HG03378 (cell line): ENCODE measurements at regions not wholly inside any gene's neighbourhood (a gene's known extent, or its start where the extent isn't known, plus 50 kb on each side); places are given as distances from the start of the nearest gene placed in this dataset.
"Not testable (repeated sequence)": the region's sequence is repeated elsewhere in the genome, so short reads cannot be mapped to it uniquely, and the experiment has no call there.

Experiments used
- ATAC-seq: cut with Tn5 transposase; IDR thresholded peaks from one replicate; pipeline ENCODE4 v1.9.1; 2021; ENCODE audit warnings: mild to moderate bottlenecking, moderate library complexity; ENCODE audit not compliant: unreplicated experiment

DNA sequence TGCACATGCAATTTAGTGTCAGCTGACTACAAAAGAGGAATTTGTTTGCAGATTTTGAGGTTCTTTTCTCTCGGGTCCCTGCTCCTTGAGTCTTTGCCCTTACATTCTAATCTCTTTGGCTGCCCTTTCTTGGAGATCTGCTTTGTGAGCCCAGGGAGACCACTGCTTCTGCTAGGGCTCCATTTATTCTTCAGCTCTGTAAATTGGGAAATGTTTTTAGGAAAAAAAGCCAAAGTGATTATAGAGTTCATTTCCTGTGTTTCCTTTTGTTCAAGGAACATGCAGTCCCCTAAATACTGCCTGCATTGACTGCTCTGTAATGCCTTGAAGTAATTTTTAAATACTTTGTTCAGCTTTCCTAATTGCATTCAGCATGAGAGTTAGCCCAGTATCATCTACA is 197.4 kb downstream of the CSNK1G3 start:
- no peak for ATAC-seq

- ATAC-seq: no peak
These were observed 196.3 kb downstream of the CSNK1G3 start for GRCh38 chr5:123708074-123708806.

GRCh38 chr5:123706531-123706930 is 194.6 kb downstream of the CSNK1G3 start:
- no peak for ATAC-seq

- no peak for ATAC-seq
These were observed 193.8 kb downstream of the CSNK1G3 start for GRCh38 chr5:123705741-123706140.

DNA sequence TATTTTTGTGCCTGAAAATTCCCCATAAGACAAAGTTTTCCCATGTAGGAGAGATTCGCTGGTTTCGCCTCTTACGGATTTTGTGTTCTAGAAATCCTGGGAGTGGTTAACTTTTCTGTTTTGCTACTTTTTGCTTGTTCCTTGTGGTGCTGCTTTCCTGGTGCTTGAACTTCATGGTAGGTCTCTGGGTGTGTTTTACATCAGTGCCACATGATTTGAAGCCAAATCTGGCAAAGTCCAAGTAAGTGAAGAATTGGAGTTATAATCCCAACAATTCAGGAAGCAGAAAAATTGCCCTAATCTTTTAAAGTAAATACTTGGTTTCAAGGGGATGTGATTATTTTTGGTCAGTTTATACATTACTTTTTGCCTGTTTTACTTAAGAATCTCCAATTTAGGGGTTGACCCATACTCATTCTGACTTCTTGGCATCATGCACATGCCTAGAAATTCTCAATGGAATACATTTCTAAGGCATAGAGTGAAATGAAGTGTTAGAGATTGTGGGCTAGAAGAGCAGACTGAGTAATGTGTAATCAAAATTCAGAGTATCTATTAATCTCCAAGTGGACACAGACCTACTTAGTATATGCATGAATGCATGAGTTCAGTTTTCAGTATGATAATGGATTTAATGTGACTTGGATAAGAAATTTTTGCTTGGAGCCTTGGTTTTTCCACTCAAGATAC is 189.7 kb downstream of the CSNK1G3 start:
- ATAC-seq: no peak

DNA sequence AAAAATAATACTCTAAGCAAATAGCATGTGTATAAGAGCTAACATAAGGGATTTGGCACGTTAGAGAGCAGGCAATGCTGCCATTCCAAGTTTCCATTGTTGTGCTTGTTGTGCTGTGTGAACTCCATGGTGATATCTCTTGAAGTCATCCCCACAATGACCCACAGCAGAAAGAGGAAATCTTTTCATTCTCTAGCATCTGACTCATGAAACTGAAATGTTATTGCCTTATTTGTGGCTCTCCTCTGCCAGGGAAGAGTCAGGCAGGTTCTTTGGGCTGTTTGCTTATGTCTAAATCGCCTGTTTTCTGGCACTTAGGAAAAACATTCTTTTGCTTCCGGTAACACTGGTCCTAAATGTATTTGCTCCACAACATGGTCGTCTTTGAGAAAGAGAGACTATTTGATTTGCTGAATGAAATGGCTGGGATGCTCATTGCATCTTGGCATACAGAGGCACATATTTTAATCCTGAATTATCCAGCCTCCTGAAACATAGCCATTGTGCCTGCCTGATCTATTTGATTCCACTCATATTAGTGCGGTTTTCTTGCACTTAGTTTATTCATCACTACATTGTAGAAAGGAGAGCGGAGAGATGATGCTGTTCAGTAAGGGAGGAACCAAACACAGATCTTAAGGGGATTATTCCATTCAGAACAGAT is 188.8 kb downstream of the CSNK1G3 start:
- no peak for ATAC-seq

DNA sequence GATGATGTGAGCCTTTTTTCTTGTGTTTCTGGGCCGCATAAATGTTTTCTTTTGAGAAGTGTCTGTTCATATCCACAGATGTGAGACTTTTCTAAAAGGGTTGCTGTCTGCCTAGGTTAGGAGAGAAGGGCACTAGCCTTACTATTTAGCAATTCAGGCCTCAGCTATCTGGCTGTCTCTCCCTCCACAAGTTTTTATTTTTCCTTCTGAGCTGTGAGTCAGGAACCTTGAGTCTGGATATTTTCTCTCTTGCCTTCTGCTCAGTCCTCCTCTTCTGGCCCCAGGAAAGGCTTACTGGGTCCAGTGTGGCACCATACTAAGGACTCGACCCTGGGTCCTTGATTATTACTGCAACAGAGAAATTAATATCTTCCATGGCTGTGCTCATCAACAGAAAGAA is 187.6 kb downstream of the CSNK1G3 start:
- ATAC-seq: no peak

DNA sequence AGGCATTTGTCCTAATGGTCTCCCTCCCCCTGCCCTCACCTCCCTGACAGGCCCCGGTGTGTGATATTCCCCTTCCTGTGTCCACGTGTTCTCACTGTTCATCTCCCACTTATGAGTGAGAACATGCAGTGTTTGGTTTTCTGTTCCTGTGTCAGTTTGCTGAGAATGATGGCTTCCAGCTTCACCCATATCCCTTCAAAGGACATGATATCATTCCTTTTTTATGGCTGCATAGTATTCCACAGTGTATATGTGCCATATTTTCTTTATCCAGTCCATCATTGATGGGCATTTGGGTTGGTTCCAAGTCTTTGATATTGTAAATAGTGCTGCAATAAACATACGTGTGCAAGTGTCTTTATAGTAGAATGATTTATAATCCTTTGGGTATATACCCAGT is 187.0 kb downstream of the CSNK1G3 start:
- not testable (repeated sequence) for ATAC-seq

GRCh38 chr5:123696921-123697341 is 185.0 kb downstream of the CSNK1G3 start:
- ATAC-seq: no peak

DNA sequence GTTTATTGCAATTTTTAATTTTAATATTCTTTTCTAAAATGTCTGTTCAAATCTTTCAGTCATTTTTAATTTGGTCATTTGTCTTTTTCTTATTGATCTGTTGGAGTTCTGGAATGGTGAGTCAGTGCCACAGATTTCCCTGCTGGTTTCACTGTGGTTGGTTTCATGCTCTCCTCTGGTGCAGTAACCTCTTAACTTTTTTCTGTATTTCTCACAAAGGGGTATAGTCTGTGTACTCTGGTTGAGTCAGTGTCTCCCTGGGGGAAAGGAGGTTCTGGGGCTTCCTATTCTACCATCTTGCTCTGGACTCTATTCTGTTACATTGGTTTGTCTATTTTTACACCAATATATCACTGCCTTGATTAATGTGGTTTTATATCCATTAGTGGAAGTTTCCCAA is 178.8 kb downstream of the CSNK1G3 start:
- ATAC-seq: no peak

DNA sequence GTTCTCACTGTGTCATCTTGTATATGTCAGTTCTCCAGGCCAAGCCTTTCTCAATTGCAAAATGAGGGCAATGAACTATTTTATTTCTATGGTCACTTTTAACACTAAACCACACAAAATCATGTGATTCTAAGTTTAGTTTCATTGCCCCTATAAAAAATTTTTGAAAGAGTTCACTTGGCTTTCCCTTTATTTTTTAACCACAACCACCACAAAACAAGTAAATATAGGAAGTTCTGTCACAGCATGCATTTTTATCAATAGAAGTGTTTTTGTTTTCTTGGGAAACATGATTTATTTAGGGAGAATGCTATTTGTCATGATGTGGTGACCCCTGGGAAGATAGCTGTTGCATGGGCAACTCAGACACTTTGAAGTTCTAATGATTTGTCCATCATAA is 169.1 kb downstream of the CSNK1G3 start:
- no peak for ATAC-seq

DNA sequence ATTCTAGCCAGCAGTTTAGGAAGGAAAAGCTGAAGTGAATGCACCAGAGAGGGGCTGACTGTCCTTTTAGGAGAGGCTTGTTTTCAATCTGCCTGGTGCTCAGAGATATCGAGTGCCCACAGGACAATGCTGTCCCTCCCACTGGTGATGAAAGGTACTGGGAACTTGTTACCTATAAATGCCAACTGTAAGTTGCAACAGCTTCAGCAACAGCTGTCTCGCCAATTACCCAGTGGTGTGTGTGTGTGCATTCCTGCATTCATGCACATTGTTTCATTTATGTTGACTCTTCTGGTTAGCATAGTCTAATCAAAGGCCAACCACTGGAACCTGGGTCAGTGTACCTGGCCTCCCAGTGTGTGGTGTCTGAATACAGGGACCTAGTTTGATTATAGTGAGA is 161.1 kb downstream of the CSNK1G3 start:
- ATAC-seq: no peak

DNA sequence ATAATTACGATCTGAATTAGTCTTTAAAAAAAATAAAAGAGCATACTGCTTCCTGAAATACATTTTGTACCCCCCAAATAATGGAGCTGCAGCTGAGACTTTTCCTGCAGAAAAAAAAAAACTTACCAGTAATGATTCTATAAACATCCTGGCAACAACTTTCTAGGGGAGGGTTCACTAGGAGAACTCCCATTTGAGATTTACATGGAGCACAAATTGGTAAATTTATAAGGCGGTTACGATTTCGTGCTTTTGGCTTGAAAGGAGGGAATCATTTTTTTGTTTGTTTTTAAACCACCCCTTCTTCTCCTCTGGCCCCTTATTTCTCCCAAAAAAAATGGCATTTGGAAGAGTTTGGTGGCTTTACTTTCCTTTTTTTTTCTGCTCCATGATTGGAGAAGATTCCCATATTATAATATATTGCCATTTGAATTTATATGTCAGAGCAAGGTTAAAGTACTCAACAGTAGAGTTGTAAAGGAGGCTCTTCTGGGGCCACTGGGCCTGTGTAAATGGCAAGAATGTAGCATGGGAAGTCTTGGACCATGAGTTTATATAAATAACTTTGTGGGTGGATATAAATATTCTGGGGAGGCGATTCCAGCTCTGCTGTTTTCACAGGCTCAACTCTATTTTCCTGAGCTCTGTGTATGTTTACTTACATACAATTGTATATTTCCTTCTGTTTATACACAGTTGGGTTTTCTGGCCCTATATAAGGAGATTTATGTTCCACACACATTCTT is 159.9 kb downstream of the CSNK1G3 start:
- no peak for ATAC-seq

DNA sequence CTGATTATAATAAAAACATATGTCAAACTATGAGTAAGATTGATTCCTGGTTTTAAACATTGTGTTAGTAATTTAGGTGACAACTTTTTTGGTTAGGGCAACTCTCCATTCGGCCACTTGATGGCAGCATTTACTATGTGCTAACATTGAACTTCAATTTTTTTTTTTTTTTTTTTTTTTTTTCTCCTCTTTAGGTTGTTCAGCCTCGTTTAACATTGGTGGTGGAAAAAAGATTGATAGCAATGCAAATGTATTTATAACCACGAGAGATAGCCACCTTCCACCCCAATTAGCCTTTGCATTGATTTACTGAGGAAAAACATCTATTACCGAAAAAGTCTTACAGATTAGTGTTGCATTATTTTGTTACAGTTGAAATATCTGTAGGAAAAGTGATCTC is 159.1 kb downstream of the CSNK1G3 start:
- peak; percentile 71 for ATAC-seq
